B cell (primary cell): ENCODE measurements at regions not wholly inside any gene's neighbourhood (a gene's known extent, or its start where the extent isn't known, plus 50 kb on each side); places are given as distances from the start of the nearest gene placed in this dataset.

Experiments
- ATAC-seq: fragments of 200-7000 bp; cut with Tn5 transposase; one replicate; pipeline ENCODE4 v1.10.0; 2021; ENCODE audit warnings: low read depth, mild to moderate bottlenecking, moderate number of reproducible peaks, moderate library complexity
- CTCF ChIA-PET: fragments of 350-600 bp; sonication (Branson Sonifier 250); formaldehyde crosslinking; loops from one replicate; lab custom pipeline; 2021; ENCODE audit warnings: antibody characterized with exemption, inconsistent platforms; lab: Charles Lee
- POLR2A ChIA-PET: fragments of 350-600 bp; sonication (Branson Sonifier 250); formaldehyde crosslinking; loops from one replicate; lab custom pipeline; 2021; ENCODE audit warnings: antibody characterized with exemption; lab: Charles Lee
- DNase-seq: peaks from one replicate; pipeline ENCODE4 v3.0.0; 2013
- H2AFZ ChIP-seq: 2 replicates; pipeline ENCODE4 v1.6.1; 2012; ENCODE audit warnings: mild to moderate bottlenecking, low read depth, low read length; ENCODE audit not compliant: insufficient read depth, poor library complexity, severe bottlenecking
- H3K27ac ChIP-seq, 2 donors: 1 replicate in 1 of 2; 2 replicates in 1 of 2; pipeline ENCODE4 v1.5.1; 2012 to 2013; ENCODE audit warnings: low read length in 2 of 2, mild to moderate bottlenecking in 2 of 2, moderate library complexity in 1 of 2
- H3K27me3 ChIP-seq, 4 experiments: fragments of 200-600 bp in 1 of 4; sonication (generic) in 1 of 4; replicated peaks in 1 of 4; 1 replicate in 2 of 4; 2 replicates in 2 of 4; pipeline versions ENCODE4 v1.6.1 to v1.7.0; 2013 to 2016; ENCODE audit warnings: low read length in 3 of 4, mild to moderate bottlenecking in 2 of 4, mixed read lengths in 1 of 4, moderate library complexity in 1 of 4; ENCODE audit not compliant: insufficient read depth in 4 of 4, control insufficient read depth in 3 of 4; ENCODE audit errors: control extremely low read depth in 1 of 4
- H3K36me3 ChIP-seq, 2 experiments: replicated peaks in 1 of 2; 1 replicate in 1 of 2; 2 replicates in 1 of 2; pipeline versions ENCODE4 v1.6.1 to v1.7.1; 2013; ENCODE audit warnings: low read length in 1 of 2; ENCODE audit not compliant: insufficient read depth in 2 of 2, control insufficient read depth in 1 of 2; ENCODE audit errors: control extremely low read depth in 1 of 2, extremely low read depth in 1 of 2
- H3K4me1 ChIP-seq, 2 donors: fragments of 200-600 bp in 1 of 2; sonication (generic) in 1 of 2; 1 replicate in 1 of 2; 2 replicates in 1 of 2; pipeline versions ENCODE4 v1.5.1 to v1.6.1; 2013 to 2017; ENCODE audit warnings: low read length in 2 of 2; ENCODE audit not compliant: control insufficient read depth in 2 of 2, insufficient read depth in 2 of 2
- H3K4me2 ChIP-seq: replicated peaks from 2 replicates; pipeline ENCODE3; 2012; ENCODE audit warnings: mild to moderate bottlenecking, low read depth, low read length; ENCODE audit not compliant: poor library complexity, severe bottlenecking
- H3K4me3 ChIP-seq, 5 experiments: fragments of 200-600 bp in 1 of 5; sonication (generic) in 1 of 5; 1 replicate in 3 of 5; 2 replicates in 2 of 5; pipeline versions ENCODE4 v1.5.1 to v1.7.0; 2011 to 2016; ENCODE audit warnings: low read length in 4 of 5, mild to moderate bottlenecking in 4 of 5, low read depth in 2 of 5, control low read depth in 1 of 5, moderate library complexity in 1 of 5; ENCODE audit not compliant: insufficient read depth in 1 of 5; ENCODE audit errors: control extremely low read depth in 1 of 5, extremely low read depth in 1 of 5
- H3K79me2 ChIP-seq: fragments of 200-600 bp; sonication (generic); one replicate; pipeline ENCODE4 v1.6.0; 2016; ENCODE audit warnings: low read length; ENCODE audit not compliant: control insufficient read depth, insufficient read depth
- H3K9ac ChIP-seq: fragments of 200-600 bp; sonication (generic); 2 replicates; pipeline ENCODE4 v1.6.1; 2017; ENCODE audit warnings: mild to moderate bottlenecking, low read length, moderate library complexity
- H3K9me3 ChIP-seq, 3 donors: one replicate each; pipeline versions ENCODE4 v1.6.1 to v1.7.1; 2013; ENCODE audit warnings: low read length in 2 of 3; ENCODE audit not compliant: control insufficient read depth in 2 of 3, insufficient read depth in 1 of 3; ENCODE audit errors: control extremely low read depth in 1 of 3
- H4K20me1 ChIP-seq: 2 replicates; pipeline ENCODE4 v1.6.0; 2012; ENCODE audit warnings: mild to moderate bottlenecking, low read length; ENCODE audit not compliant: insufficient read depth, control insufficient read depth, poor library complexity, severe bottlenecking
- H3K27ac Mint-ChIP-seq: one replicate; pipeline ENCODE4 v1.8.0; 2021; ENCODE audit warnings: mixed read lengths
- H3K27me3 Mint-ChIP-seq: one replicate; pipeline ENCODE4 v1.8.0; 2021; ENCODE audit warnings: mixed read lengths
- H3K4me1 Mint-ChIP-seq: one replicate; pipeline ENCODE4 v1.8.0; 2021; ENCODE audit warnings: mixed read lengths
- H3K4me3 Mint-ChIP-seq: one replicate; pipeline ENCODE4 v1.8.0; 2021; ENCODE audit warnings: mixed read lengths
- H3K9me3 Mint-ChIP-seq: one replicate; pipeline ENCODE4 v1.8.0; 2022; ENCODE audit warnings: mixed read lengths; ENCODE audit not compliant: insufficient read depth
- EZH2 ChIP-seq: IDR thresholded peaks from 2 replicates; pipeline ENCODE4 v1.6.1; 2012; ENCODE audit warnings: borderline replicate concordance, low read depth, mild to moderate bottlenecking, moderate library complexity, low read length; ENCODE audit not compliant: insufficient read depth, poor library complexity, severe bottlenecking
- WGBS: methylation state at CpG from one replicate; pipeline ENCODE4 v1.1.5; 2013; ENCODE audit warnings: missing lambda C conversion rate; ENCODE audit not compliant: insufficient coverage; 5-methylcytosine and 5-hydroxymethylcytosine counted together
- intact Hi-C: fragments of 100-400 bp; cut with micrococcal nuclease; formaldehyde crosslinking; loops from one replicate; pipeline ENCODE4 v1.10.0; 2022
- TF ChIP-seq, protein P1 (sequence below): fragments of 200-600 bp; IDR thresholded peaks from one replicate; pipeline ENCODE4 v1.8.0; 2022; ENCODE audit warnings: antibody characterized with exemption, mild to moderate bottlenecking

DNA sequence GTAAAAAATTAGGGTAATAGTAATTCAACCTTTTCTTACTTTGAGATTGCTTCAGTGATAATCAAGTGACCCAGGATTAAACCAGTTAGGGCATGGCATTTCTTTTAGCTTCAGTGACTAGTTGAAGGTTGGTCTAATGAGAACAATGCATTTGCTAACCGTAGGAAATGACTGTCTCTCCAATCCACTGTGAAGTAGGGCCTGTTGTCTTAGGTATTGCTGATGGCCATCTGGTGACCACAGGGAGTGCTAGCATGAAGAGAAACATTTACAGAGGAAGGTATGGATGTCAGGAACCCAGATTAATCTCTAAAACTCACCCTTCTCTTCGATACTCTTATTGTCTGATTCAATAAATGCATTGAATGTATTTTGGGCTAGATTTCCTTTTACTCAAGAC lies 535.9 kb upstream of the SEMA6A start:
- H3K9me3 ChIP-seq, result no peaks in the 10 kb centered on the region
- H3K9ac ChIP-seq, result no peak overlapping the region
- H2AFZ ChIP-seq, result no peak overlapping the region
- H3K4me2 ChIP-seq, result no peak overlapping the region
- Mint-ChIP-seq H3K27me3 (no peaks in the 10 kb centered on the region), H3K27ac (no peak overlapping the region), H3K9me3 (peaks cover 7% of the 10 kb centered on the region), H3K4me3 (no peak overlapping the region), H3K4me1 (no peaks in the 10 kb centered on the region)
- ATAC-seq (no peak), DNase-seq (no peak)
- no peak for TF ChIP-seq EZH2
- TF ChIP-seq, protein P1, sequence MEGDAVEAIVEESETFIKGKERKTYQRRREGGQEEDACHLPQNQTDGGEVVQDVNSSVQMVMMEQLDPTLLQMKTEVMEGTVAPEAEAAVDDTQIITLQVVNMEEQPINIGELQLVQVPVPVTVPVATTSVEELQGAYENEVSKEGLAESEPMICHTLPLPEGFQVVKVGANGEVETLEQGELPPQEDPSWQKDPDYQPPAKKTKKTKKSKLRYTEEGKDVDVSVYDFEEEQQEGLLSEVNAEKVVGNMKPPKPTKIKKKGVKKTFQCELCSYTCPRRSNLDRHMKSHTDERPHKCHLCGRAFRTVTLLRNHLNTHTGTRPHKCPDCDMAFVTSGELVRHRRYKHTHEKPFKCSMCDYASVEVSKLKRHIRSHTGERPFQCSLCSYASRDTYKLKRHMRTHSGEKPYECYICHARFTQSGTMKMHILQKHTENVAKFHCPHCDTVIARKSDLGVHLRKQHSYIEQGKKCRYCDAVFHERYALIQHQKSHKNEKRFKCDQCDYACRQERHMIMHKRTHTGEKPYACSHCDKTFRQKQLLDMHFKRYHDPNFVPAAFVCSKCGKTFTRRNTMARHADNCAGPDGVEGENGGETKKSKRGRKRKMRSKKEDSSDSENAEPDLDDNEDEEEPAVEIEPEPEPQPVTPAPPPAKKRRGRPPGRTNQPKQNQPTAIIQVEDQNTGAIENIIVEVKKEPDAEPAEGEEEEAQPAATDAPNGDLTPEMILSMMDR, result no peak
- CTCF ChIA-PET, result no interaction called here
- no peaks in the 10 kb centered on the region for H3K79me2 ChIP-seq
- no peak overlapping the region for H3K4me3 ChIP-seq
- no peaks in the 10 kb centered on the region for H3K4me1 ChIP-seq
- H4K20me1 ChIP-seq, result no peaks in the 10 kb centered on the region
- H3K27ac ChIP-seq, result no peak overlapping the region
- intact Hi-C loops, result no loop called here
- WGBS, result no CpG with 5 or more reads among the region's 2 CpGs
- no peaks in the 10 kb centered on the region for H3K27me3 ChIP-seq
- H3K36me3 ChIP-seq, result no peaks in the 10 kb centered on the region
- POLR2A ChIA-PET, result no interaction called here

GRCh38 chr5:117107859-117108258 lies 533.2 kb upstream of the SEMA6A start:
- no peak overlapping the region for H3K4me2 ChIP-seq
- H3K27ac ChIP-seq, result no peak overlapping the region
- no peak for DNase-seq
- H2AFZ ChIP-seq, result no peak overlapping the region
- H4K20me1 ChIP-seq, result no peaks in the 10 kb centered on the region
- no peaks in the 10 kb centered on the region for H3K36me3 ChIP-seq
- 20% methylated on average over 1 of the region's 3 CpGs for WGBS
- TF ChIP-seq EZH2, result no peak
- TF ChIP-seq, protein P1, result no peak
- Mint-ChIP-seq H3K4me1 (no peaks in the 10 kb centered on the region), H3K27ac (no peak overlapping the region), H3K9me3 (peaks cover 2% of the 10 kb centered on the region), H3K4me3 (no peak overlapping the region), H3K27me3 (no peaks in the 10 kb centered on the region)
- H3K79me2 ChIP-seq, result no peaks in the 10 kb centered on the region
- POLR2A ChIA-PET, result no interaction called here
- ATAC-seq, result no peak
- H3K9ac ChIP-seq, result no peak overlapping the region
- H3K4me1 ChIP-seq, result no peaks in the 10 kb centered on the region
- no peaks in the 10 kb centered on the region for H3K9me3 ChIP-seq
- no peak overlapping the region for H3K4me3 ChIP-seq
- intact Hi-C loops, result no loop called here
- no peaks in the 10 kb centered on the region for H3K27me3 ChIP-seq
- CTCF ChIA-PET, result no interaction called here
